GM23248 (cell line): ENCODE measurements at regions not wholly inside any gene's neighbourhood (a gene's known extent, or its start where the extent isn't known, plus 50 kb on each side); places are given as distances from the start of the nearest gene placed in this dataset.

Experiments used
- EZH2 ChIP-seq: fragments of 200-600 bp; sonication (generic); IDR thresholded peaks from 2 replicates; pipeline ENCODE4 v1.6.1; 2018; ENCODE audit warnings: antibody characterized with exemption, mild to moderate bottlenecking; ENCODE audit not compliant: insufficient read depth, poor library complexity, severe bottlenecking
- EZH2phosphoT487 ChIP-seq: fragments of 200-600 bp; sonication (generic); IDR thresholded peaks from 2 replicates; pipeline ENCODE4 v1.6.1; 2018; ENCODE audit warnings: antibody characterized with exemption, moderate library complexity, mild to moderate bottlenecking, low read depth; ENCODE audit not compliant: insufficient read depth

GRCh38 chr4:12170308-12170707, 741.6 kb upstream of the HS3ST1 start:
- no peak for TF ChIP-seq EZH2
- no peak for TF ChIP-seq EZH2phosphoT487
